ENCODE measurements at regions not wholly inside any gene's neighbourhood (a gene's known extent, or its start where the extent isn't known, plus 50 kb on each side); places are given as distances from the start of the nearest gene placed in this dataset.

DNA sequence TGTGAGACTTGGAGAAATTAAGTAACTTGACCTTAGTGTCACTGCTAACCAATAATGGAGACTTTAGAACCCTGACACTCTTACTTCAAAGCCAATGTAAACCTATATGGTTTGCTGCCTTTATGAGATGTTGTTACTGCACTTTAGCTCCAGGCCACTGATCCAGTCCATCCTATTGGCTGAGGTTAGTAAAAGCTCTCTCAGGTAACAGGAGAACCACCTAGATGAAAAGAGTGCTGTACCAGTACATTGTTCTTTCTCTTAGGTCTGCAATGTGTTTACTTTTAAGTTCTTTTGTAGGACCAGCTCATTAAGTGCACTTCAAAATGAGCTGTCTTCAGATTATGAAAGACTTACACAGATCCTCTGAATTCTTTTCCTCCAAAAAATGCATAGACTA, 994.0 kb upstream of the FAT3 start:
- TF ChIP-seq, protein P1, sequence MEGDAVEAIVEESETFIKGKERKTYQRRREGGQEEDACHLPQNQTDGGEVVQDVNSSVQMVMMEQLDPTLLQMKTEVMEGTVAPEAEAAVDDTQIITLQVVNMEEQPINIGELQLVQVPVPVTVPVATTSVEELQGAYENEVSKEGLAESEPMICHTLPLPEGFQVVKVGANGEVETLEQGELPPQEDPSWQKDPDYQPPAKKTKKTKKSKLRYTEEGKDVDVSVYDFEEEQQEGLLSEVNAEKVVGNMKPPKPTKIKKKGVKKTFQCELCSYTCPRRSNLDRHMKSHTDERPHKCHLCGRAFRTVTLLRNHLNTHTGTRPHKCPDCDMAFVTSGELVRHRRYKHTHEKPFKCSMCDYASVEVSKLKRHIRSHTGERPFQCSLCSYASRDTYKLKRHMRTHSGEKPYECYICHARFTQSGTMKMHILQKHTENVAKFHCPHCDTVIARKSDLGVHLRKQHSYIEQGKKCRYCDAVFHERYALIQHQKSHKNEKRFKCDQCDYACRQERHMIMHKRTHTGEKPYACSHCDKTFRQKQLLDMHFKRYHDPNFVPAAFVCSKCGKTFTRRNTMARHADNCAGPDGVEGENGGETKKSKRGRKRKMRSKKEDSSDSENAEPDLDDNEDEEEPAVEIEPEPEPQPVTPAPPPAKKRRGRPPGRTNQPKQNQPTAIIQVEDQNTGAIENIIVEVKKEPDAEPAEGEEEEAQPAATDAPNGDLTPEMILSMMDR (IDR thresholded peaks at IDR 0.05; ENCODE audit: low read length) = no peak
- TF ChIP-seq EZH2 (optimal IDR thresholded peaks at IDR 0.05; ENCODE audit: low read depth, low read length) (no peak), EZH2phosphoT487 (IDR thresholded peaks at IDR 0.05; ENCODE audit: low read length) (no peak)
